SK-N-SH treated with all-trans-retinoic acid at 6 μM for 48 hours (cell line): ENCODE measurements at regions not wholly inside any gene's neighbourhood (a gene's known extent, or its start where the extent isn't known, plus 50 kb on each side); places are given as distances from the start of the nearest gene placed in this dataset.
A peak's percentile ranks its signal among the peaks of the same experiment; 100 is the strongest.

ENCODE experiments used
- ATAC-seq: fragments of 200-7000 bp; cut with Tn5 transposase; 3 replicates; pipeline ENCODE4 v1.9.1; 2020; ENCODE audit warnings: mild to moderate bottlenecking, moderate library complexity
- ARNTL ChIP-seq: fragments of 450-650 bp; formaldehyde crosslinking; IDR thresholded peaks from 2 replicates; pipeline ENCODE4 v1.5.0; 2020; ENCODE audit warnings: low read depth, mild to moderate bottlenecking, moderate library complexity, borderline replicate concordance
- BACH2 ChIP-seq: fragments of 250-450 bp; sonication (Bioruptor Pico); IDR thresholded peaks from 2 replicates; pipeline ENCODE4 v1.9.0; 2021; ENCODE audit warnings: mild to moderate bottlenecking, borderline replicate concordance
- ESRRG ChIP-seq: fragments of 250-450 bp; sonication (Bioruptor Pico); IDR thresholded peaks from 2 replicates; pipeline ENCODE4 v1.6.1; 2021; ENCODE audit warnings: mild to moderate bottlenecking
- GLIS3 ChIP-seq: fragments of 250-450 bp; sonication (Bioruptor Pico); IDR thresholded peaks from 2 replicates; pipeline ENCODE4 v1.5.0; 2020; ENCODE audit warnings: mild to moderate bottlenecking, moderate library complexity
- ISL1 ChIP-seq: fragments of 250-450 bp; sonication (Bioruptor Pico); IDR thresholded peaks from 2 replicates; pipeline ENCODE4 v2.1.2; 2022; ENCODE audit warnings: mild to moderate bottlenecking, moderate library complexity
- OSR1 ChIP-seq: fragments of 250-450 bp; sonication (Bioruptor Pico); IDR thresholded peaks from 2 replicates; pipeline ENCODE4 v1.8.0; 2022; ENCODE audit warnings: moderate library complexity, mild to moderate bottlenecking, inconsistent platforms
- PPARA ChIP-seq: fragments of 250-450 bp; sonication (Bioruptor Pico); IDR thresholded peaks from 2 replicates; pipeline ENCODE4 v1.5.0; 2020; ENCODE audit warnings: mild to moderate bottlenecking, borderline replicate concordance
- RARB ChIP-seq: fragments of 250-450 bp; sonication (Bioruptor Pico); IDR thresholded peaks from 2 replicates; pipeline ENCODE4 v1.8.0; 2021; ENCODE audit warnings: mild to moderate bottlenecking, moderate library complexity
- SNAI2 ChIP-seq: fragments of 250-450 bp; sonication (Bioruptor Pico); IDR thresholded peaks from 2 replicates; pipeline ENCODE4 v1.5.0; 2020; ENCODE audit warnings: mild to moderate bottlenecking, moderate library complexity
- TCF4 ChIP-seq: fragments of 250-450 bp; sonication (Bioruptor Pico); IDR thresholded peaks from 2 replicates; pipeline ENCODE4 v1.8.0; 2021; ENCODE audit warnings: mild to moderate bottlenecking, moderate library complexity, borderline replicate concordance
- TOX ChIP-seq: fragments of 250-450 bp; sonication (Bioruptor Pico); IDR thresholded peaks from 2 replicates; pipeline ENCODE4 v1.8.0; 2021; ENCODE audit warnings: mild to moderate bottlenecking, moderate library complexity, borderline replicate concordance
- ZC3H10 ChIP-seq: fragments of 250-450 bp; sonication (Bioruptor Pico); IDR thresholded peaks from 2 replicates; pipeline ENCODE4 v1.5.1; 2021; ENCODE audit warnings: mild to moderate bottlenecking, moderate library complexity
- ZFP3 ChIP-seq: fragments of 250-450 bp; sonication (Bioruptor Pico); IDR thresholded peaks from 2 replicates; pipeline ENCODE4 v1.5.0; 2020; ENCODE audit warnings: mild to moderate bottlenecking, moderate library complexity
- ZNF565 ChIP-seq: fragments of 450-650 bp; formaldehyde crosslinking; conservative IDR thresholded peaks from 2 replicates; pipeline ENCODE4 v1.5.0; 2020; ENCODE audit warnings: low read depth, mild to moderate bottlenecking, moderate library complexity
- ZNF8 ChIP-seq: fragments of 450-650 bp; formaldehyde crosslinking; IDR thresholded peaks from 2 replicates; pipeline ENCODE4 v1.5.0; 2020; ENCODE audit warnings: mild to moderate bottlenecking, moderate library complexity
- TF ChIP-seq, protein P1 (sequence below): fragments of 250-450 bp; sonication (Bioruptor Pico); IDR thresholded peaks from 2 replicates; pipeline ENCODE4 v1.8.0; 2020; ENCODE audit warnings: mild to moderate bottlenecking, moderate library complexity, borderline replicate concordance
- TF ChIP-seq, protein P2 (sequence below): fragments of 250-450 bp; sonication (Bioruptor Pico); IDR thresholded peaks from 2 replicates; pipeline ENCODE4 v1.5.0; 2020; ENCODE audit warnings: mild to moderate bottlenecking, moderate library complexity
- TF ChIP-seq, protein P3 (sequence below): fragments of 250-450 bp; sonication (Bioruptor Pico); IDR thresholded peaks from 2 replicates; pipeline ENCODE4 v1.5.1; 2020; ENCODE audit warnings: low read depth, mild to moderate bottlenecking, moderate library complexity
- TF ChIP-seq, protein P4 (sequence below): fragments of 250-450 bp; sonication (Bioruptor Pico); IDR thresholded peaks from 2 replicates; pipeline ENCODE4 v1.8.0; 2021; ENCODE audit warnings: low read depth, mild to moderate bottlenecking, moderate library complexity, borderline replicate concordance
- TF ChIP-seq, protein P5 (sequence below): fragments of 250-450 bp; sonication (Bioruptor Pico); IDR thresholded peaks from 2 replicates; pipeline ENCODE4 v1.5.1; 2021; ENCODE audit warnings: mild to moderate bottlenecking, moderate library complexity

DNA sequence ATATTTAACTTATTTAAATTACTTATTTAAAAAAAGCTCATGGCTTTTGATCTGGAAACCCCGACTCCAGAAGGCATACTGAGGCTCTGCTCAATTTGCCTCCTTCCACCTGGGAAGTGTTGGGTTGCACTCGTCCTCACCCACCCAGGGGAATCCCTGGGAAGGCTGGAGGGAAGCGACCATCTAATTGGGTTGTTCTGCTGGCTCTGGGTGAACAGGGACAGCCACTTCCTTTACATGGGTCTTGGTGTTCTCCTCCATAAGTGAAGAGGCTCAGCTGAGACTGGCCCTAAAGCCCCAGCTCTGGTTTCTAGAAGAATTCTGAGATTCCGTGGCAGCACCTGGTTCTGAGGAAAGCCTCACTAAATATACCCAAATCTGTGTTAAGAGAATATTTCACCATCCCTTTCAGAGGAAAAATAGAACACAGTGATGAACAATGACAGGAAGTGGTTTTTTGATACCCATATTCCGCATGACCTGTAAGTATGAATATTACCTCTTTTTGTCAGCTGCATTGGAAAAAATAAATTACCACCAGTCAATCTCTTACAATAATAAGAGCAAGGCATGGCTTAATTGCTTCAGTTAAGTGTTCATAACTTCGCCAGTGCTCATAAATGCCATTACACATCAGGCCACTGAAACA, 131.1 kb upstream of the SHH start:
- no peak for ATAC-seq
- TF ChIP-seq ZFP3, result no peak
- TF ChIP-seq ARNTL (CRISPR knock-in tag), result no peak
- no peak for TF ChIP-seq OSR1
- no peak for TF ChIP-seq TOX (CRISPR knock-in tag)

DNA sequence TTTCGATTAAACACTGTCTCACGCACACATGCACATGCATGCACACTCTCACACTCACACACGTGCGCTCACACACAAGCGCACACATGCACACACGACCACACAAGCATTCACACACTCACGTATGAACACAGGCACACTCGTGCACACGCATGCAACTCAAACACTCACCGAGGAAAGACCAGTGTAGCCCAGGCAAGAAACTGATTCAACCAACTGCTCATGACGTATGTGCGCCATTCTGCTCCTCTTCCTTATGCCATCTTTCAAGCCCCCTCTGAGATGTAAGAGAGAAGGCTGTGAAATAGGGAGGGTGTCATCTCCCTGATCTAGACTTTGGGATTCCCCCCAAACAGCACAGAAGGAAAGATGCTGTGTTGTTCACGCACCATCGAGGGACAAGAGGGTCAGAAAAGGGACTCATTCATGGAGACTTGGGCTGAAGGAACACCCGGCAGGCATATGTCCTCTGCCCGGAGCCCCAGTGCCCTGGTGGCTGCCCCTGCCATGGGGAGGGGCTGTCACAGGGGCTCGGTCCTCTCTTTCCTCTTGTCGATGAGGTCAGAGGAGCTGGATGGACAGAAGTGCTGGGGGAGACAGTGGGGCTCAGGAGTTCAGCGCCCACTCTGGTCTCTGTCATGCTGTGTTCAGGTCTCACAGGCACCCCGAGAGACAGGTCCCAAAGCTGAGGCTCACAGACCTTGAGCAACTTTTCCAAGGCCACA, 130.1 kb upstream of the SHH start:
- ATAC-seq, result no peak; the same call in 2 of the 3 replicates
- no peak for TF ChIP-seq PPARA (CRISPR knock-in tag)
- no peak for TF ChIP-seq TOX (CRISPR knock-in tag)
- TF ChIP-seq, protein P1, sequence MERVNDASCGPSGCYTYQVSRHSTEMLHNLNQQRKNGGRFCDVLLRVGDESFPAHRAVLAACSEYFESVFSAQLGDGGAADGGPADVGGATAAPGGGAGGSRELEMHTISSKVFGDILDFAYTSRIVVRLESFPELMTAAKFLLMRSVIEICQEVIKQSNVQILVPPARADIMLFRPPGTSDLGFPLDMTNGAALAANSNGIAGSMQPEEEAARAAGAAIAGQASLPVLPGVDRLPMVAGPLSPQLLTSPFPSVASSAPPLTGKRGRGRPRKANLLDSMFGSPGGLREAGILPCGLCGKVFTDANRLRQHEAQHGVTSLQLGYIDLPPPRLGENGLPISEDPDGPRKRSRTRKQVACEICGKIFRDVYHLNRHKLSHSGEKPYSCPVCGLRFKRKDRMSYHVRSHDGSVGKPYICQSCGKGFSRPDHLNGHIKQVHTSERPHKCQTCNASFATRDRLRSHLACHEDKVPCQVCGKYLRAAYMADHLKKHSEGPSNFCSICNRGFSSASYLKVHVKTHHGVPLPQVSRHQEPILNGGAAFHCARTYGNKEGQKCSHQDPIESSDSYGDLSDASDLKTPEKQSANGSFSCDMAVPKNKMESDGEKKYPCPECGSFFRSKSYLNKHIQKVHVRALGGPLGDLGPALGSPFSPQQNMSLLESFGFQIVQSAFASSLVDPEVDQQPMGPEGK (CRISPR knock-in tag), result no peak
- TF ChIP-seq, protein P2, sequence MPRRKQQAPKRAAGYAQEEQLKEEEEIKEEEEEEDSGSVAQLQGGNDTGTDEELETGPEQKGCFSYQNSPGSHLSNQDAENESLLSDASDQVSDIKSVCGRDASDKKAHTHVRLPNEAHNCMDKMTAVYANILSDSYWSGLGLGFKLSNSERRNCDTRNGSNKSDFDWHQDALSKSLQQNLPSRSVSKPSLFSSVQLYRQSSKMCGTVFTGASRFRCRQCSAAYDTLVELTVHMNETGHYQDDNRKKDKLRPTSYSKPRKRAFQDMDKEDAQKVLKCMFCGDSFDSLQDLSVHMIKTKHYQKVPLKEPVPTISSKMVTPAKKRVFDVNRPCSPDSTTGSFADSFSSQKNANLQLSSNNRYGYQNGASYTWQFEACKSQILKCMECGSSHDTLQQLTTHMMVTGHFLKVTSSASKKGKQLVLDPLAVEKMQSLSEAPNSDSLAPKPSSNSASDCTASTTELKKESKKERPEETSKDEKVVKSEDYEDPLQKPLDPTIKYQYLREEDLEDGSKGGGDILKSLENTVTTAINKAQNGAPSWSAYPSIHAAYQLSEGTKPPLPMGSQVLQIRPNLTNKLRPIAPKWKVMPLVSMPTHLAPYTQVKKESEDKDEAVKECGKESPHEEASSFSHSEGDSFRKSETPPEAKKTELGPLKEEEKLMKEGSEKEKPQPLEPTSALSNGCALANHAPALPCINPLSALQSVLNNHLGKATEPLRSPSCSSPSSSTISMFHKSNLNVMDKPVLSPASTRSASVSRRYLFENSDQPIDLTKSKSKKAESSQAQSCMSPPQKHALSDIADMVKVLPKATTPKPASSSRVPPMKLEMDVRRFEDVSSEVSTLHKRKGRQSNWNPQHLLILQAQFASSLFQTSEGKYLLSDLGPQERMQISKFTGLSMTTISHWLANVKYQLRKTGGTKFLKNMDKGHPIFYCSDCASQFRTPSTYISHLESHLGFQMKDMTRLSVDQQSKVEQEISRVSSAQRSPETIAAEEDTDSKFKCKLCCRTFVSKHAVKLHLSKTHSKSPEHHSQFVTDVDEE (CRISPR knock-in tag), result no peak
- no peak for TF ChIP-seq OSR1
- no peak for TF ChIP-seq RARB (CRISPR knock-in tag)
- no peak for TF ChIP-seq BACH2 (CRISPR knock-in tag)
- TF ChIP-seq, protein P3, sequence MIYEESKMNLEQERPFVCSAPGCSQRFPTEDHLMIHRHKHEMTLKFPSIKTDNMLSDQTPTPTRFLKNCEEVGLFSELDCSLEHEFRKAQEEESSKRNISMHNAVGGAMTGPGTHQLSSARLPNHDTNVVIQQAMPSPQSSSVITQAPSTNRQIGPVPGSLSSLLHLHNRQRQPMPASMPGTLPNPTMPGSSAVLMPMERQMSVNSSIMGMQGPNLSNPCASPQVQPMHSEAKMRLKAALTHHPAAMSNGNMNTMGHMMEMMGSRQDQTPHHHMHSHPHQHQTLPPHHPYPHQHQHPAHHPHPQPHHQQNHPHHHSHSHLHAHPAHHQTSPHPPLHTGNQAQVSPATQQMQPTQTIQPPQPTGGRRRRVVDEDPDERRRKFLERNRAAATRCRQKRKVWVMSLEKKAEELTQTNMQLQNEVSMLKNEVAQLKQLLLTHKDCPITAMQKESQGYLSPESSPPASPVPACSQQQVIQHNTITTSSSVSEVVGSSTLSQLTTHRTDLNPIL (CRISPR knock-in tag), result no peak
- TF ChIP-seq ZNF8 (CRISPR knock-in tag), result no peak
- no peak for TF ChIP-seq ZFP3
- no peak for TF ChIP-seq SNAI2 (CRISPR knock-in tag)
- no peak for TF ChIP-seq ZNF565 (CRISPR knock-in tag)
- TF ChIP-seq ISL1 (CRISPR knock-in tag), result no peak
- no peak for TF ChIP-seq ARNTL (CRISPR knock-in tag)
- no peak for TF ChIP-seq ZC3H10 (CRISPR knock-in tag)
- TF ChIP-seq GLIS3 (CRISPR knock-in tag), result no peak
- no peak for TF ChIP-seq TCF4 (CRISPR knock-in tag)
- TF ChIP-seq, protein P4, sequence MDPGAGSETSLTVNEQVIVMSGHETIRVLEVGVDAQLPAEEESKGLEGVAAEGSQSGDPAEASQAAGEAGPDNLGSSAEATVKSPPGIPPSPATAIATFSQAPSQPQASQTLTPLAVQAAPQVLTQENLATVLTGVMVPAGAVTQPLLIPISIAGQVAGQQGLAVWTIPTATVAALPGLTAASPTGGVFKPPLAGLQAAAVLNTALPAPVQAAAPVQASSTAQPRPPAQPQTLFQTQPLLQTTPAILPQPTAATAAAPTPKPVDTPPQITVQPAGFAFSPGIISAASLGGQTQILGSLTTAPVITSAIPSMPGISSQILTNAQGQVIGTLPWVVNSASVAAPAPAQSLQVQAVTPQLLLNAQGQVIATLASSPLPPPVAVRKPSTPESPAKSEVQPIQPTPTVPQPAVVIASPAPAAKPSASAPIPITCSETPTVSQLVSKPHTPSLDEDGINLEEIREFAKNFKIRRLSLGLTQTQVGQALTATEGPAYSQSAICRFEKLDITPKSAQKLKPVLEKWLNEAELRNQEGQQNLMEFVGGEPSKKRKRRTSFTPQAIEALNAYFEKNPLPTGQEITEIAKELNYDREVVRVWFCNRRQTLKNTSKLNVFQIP (CRISPR knock-in tag), result no peak
- no peak for TF ChIP-seq ESRRG (CRISPR knock-in tag)
- TF ChIP-seq, protein P5, sequence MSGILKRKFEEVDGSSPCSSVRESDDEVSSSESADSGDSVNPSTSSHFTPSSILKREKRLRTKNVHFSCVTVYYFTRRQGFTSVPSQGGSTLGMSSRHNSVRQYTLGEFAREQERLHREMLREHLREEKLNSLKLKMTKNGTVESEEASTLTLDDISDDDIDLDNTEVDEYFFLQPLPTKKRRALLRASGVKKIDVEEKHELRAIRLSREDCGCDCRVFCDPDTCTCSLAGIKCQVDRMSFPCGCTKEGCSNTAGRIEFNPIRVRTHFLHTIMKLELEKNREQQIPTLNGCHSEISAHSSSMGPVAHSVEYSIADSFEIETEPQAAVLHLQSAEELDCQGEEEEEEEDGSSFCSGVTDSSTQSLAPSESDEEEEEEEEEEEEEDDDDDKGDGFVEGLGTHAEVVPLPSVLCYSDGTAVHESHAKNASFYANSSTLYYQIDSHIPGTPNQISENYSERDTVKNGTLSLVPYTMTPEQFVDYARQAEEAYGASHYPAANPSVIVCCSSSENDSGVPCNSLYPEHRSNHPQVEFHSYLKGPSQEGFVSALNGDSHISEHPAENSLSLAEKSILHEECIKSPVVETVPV (CRISPR knock-in tag), result no peak

DNA sequence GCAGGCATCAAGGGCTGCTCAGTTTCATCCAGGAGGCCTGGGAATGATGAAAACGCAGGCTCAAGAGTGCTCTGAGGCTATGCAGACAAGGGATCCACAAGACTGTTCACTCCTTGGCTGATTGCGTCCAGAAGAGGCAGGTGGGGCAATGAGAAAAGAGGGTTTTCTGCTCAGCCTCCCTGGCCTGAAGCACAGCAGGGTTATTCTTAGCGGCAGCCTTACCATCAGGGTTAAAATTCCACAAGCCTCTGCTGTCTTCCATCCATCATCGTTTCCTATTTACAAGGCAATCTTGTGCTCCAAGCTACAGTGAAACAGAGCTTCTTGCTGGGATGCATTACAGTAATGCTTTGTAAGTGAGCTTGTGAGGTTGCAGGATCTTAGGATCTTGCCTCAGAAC, 129.4 kb upstream of the SHH start:
- ATAC-seq, result peak; percentile 21; the same call in 1 of the 3 replicates
- TF ChIP-seq PPARA (CRISPR knock-in tag), result no peak
- no peak for TF ChIP-seq ZNF565 (CRISPR knock-in tag)
- no peak for TF ChIP-seq ZNF8 (CRISPR knock-in tag)
- TF ChIP-seq, protein P2 (CRISPR knock-in tag), result no peak
- TF ChIP-seq OSR1, result no peak
- TF ChIP-seq, protein P4 (CRISPR knock-in tag), result no peak
- TF ChIP-seq ISL1 (CRISPR knock-in tag), result no peak
- TF ChIP-seq TOX (CRISPR knock-in tag), result no peak
- TF ChIP-seq GLIS3 (CRISPR knock-in tag), result no peak
- TF ChIP-seq ZFP3, result no peak
